H9 (cell line): ENCODE measurements at regions not wholly inside any gene's neighbourhood (a gene's known extent, or its start where the extent isn't known, plus 50 kb on each side); places are given as distances from the start of the nearest gene placed in this dataset.

Experiments used
- DNase-seq: peaks from one replicate; pipeline ENCODE4 v3.0.0-alpha.2; 2017
- H2AFZ ChIP-seq: one replicate; pipeline ENCODE4 v1.6.1; 2013; ENCODE audit warnings: mild to moderate bottlenecking, low read length, control low read depth, moderate library complexity
- H2AK5ac ChIP-seq: 2 replicates; pipeline ENCODE4 v1.6.1; 2013; ENCODE audit warnings: low read length, control low read depth, mixed read lengths; ENCODE audit not compliant: insufficient read length
- H2BK120ac ChIP-seq: one replicate; pipeline ENCODE4 v1.6.1; 2013; ENCODE audit warnings: low read depth, mild to moderate bottlenecking, low read length, control low read depth, inconsistent platforms; ENCODE audit not compliant: poor library complexity, severe bottlenecking
- H2BK12ac ChIP-seq: 2 replicates; pipeline ENCODE4 v1.6.1; 2013; ENCODE audit warnings: low read length, control low read depth, mixed read lengths, low read depth; ENCODE audit not compliant: insufficient read length
- H2BK15ac ChIP-seq: 2 replicates; pipeline ENCODE4 v1.6.1; 2013; ENCODE audit warnings: low read depth, low read length, control low read depth
- H2BK20ac ChIP-seq: one replicate; pipeline ENCODE4 v1.6.1; 2013; ENCODE audit warnings: low read depth, mild to moderate bottlenecking, low read length, control low read depth, inconsistent platforms; ENCODE audit not compliant: poor library complexity, severe bottlenecking
- H2BK5ac ChIP-seq: 2 replicates; pipeline ENCODE4 v1.6.1; 2013; ENCODE audit warnings: low read length, control low read depth, mixed read lengths; ENCODE audit not compliant: insufficient read length
- H3K14ac ChIP-seq: 2 replicates; pipeline ENCODE4 v1.6.1; 2013; ENCODE audit warnings: low read length, control low read depth; ENCODE audit not compliant: insufficient read depth
- H3K18ac ChIP-seq: 2 replicates; pipeline ENCODE4 v1.6.1; 2013; ENCODE audit warnings: low read depth, mild to moderate bottlenecking, mixed read lengths, low read length, control low read depth; ENCODE audit not compliant: insufficient read length
- H3K23ac ChIP-seq: 2 replicates; pipeline ENCODE4 v1.6.1; 2013; ENCODE audit warnings: low read length, control low read depth, mixed read lengths, low read depth; ENCODE audit not compliant: insufficient read length
- H3K23me2 ChIP-seq: 2 replicates; pipeline ENCODE4 v1.6.1; 2013; ENCODE audit warnings: low read depth, mild to moderate bottlenecking, mixed read lengths, low read length, control low read depth; ENCODE audit not compliant: insufficient read length, poor library complexity, severe bottlenecking
- H3K27ac ChIP-seq: 2 replicates; pipeline ENCODE4 v1.5.1; 2013; ENCODE audit warnings: low read length, control low read depth, mixed read lengths, low read depth; ENCODE audit not compliant: insufficient read length
- H3K27me3 ChIP-seq: 2 replicates; pipeline ENCODE4 v1.6.1; 2013; ENCODE audit warnings: low read length, control low read depth, inconsistent platforms; ENCODE audit not compliant: insufficient read depth
- H3K4ac ChIP-seq: 2 replicates; pipeline ENCODE4 v1.6.1; 2013; ENCODE audit warnings: low read depth, mild to moderate bottlenecking, control low read depth, inconsistent platforms, low read length, moderate library complexity
- H3K4me1 ChIP-seq: 2 replicates; pipeline ENCODE4 v1.6.1; 2013; ENCODE audit warnings: low read length, control low read depth, inconsistent platforms; ENCODE audit not compliant: insufficient read depth
- H3K4me2 ChIP-seq: 2 replicates; pipeline ENCODE4 v1.6.1; 2013; ENCODE audit warnings: low read length, control low read depth, mixed read lengths; ENCODE audit not compliant: insufficient read length, insufficient read depth
- H3K56ac ChIP-seq: 2 replicates; pipeline ENCODE4 v1.6.1; 2013; ENCODE audit warnings: low read depth, mild to moderate bottlenecking, mixed read lengths, low read length, control low read depth; ENCODE audit not compliant: insufficient read length
- H3K79me1 ChIP-seq: 2 replicates; pipeline ENCODE4 v1.6.1; 2013; ENCODE audit warnings: low read depth, mild to moderate bottlenecking, moderate library complexity, low read length, control low read depth, inconsistent platforms; ENCODE audit not compliant: insufficient read depth, poor library complexity, severe bottlenecking
- H3K79me2 ChIP-seq: 2 replicates; pipeline ENCODE4 v1.6.1; 2013; ENCODE audit warnings: low read length, control low read depth, inconsistent platforms; ENCODE audit not compliant: insufficient read depth
- H3K9ac ChIP-seq: 2 replicates; pipeline ENCODE4 v1.6.1; 2013; ENCODE audit warnings: low read length, control low read depth, mixed read lengths; ENCODE audit not compliant: insufficient read length; ENCODE audit errors: extremely low read depth
- H3K9me3 ChIP-seq: one replicate; pipeline ENCODE4 v1.6.1; 2013; ENCODE audit warnings: low read depth, low read length, inconsistent platforms; ENCODE audit not compliant: control insufficient read depth
- H3T11ph ChIP-seq: one replicate; pipeline ENCODE4 v1.6.1; 2013; ENCODE audit warnings: mild to moderate bottlenecking, low read length, control low read depth, inconsistent platforms
- H4K20me1 ChIP-seq: one replicate; pipeline ENCODE4 v1.6.1; 2013; ENCODE audit not compliant: control insufficient read depth, insufficient read length, insufficient read depth
- H4K5ac ChIP-seq: 2 replicates; pipeline ENCODE4 v1.6.1; 2013; ENCODE audit warnings: low read depth, mild to moderate bottlenecking, mixed read lengths, low read length, control low read depth; ENCODE audit not compliant: insufficient read length
- H4K8ac ChIP-seq: replicated peaks from 2 replicates; pipeline ENCODE4 v1.6.1; 2013; ENCODE audit warnings: low read length, control low read depth, mixed read lengths, low read depth; ENCODE audit not compliant: insufficient read length
- H4K91ac ChIP-seq: 2 replicates; pipeline ENCODE4 v1.6.1; 2013; ENCODE audit warnings: low read depth, mild to moderate bottlenecking, moderate library complexity, mixed read lengths, low read length, control low read depth; ENCODE audit not compliant: insufficient read length
- H3K27ac Mint-ChIP-seq, 3 experiments: 2 replicates in 2 of 3; 3 replicates in 1 of 3; pipeline ENCODE4 v1.8.0; 2020 to 2021; ENCODE audit warnings: mixed read lengths in 3 of 3, mild to moderate bottlenecking in 1 of 3, moderate library complexity in 1 of 3
- H3K27me3 Mint-ChIP-seq: 2 replicates; pipeline ENCODE4 v1.8.0; 2021; ENCODE audit warnings: low read depth, mild to moderate bottlenecking, moderate library complexity, mixed read lengths
- H3K36me3 Mint-ChIP-seq, 3 experiments: 2 replicates in 2 of 3; 3 replicates in 1 of 3; pipeline ENCODE4 v1.8.0; 2020 to 2021; ENCODE audit warnings: low read depth in 3 of 3, mixed read lengths in 3 of 3; ENCODE audit not compliant: insufficient read depth in 1 of 3
- H3K4me1 Mint-ChIP-seq, 2 experiments: 2 replicates each; pipeline ENCODE4 v1.8.0; 2020; ENCODE audit warnings: mixed read lengths in 2 of 2
- H3K4me3 Mint-ChIP-seq, 2 experiments: 2 replicates in 1 of 2; 3 replicates in 1 of 2; pipeline ENCODE4 v1.8.0; 2020 to 2021; ENCODE audit warnings: mild to moderate bottlenecking in 2 of 2, mixed read lengths in 2 of 2, moderate library complexity in 1 of 2
- H3K9me3 Mint-ChIP-seq, 2 experiments: 2 replicates in 1 of 2; 3 replicates in 1 of 2; pipeline ENCODE4 v1.8.0; 2020; ENCODE audit warnings: mild to moderate bottlenecking in 2 of 2, mixed read lengths in 2 of 2, moderate library complexity in 1 of 2
- WGBS: extraction: QIAGEN DNeasy Blood & Tissue Kit; methylation state at CpG from one replicate; pipeline ENCODE4 v1.1.7; 2013; ENCODE audit warnings: missing lambda C conversion rate, low lambda C conversion rate, mixed read lengths; ENCODE audit not compliant: insufficient read length; ENCODE audit errors: extremely low coverage; 5-methylcytosine and 5-hydroxymethylcytosine counted together
- TF ChIP-seq, protein P1 (sequence below): fragments of 200-600 bp; sonication (generic); conservative IDR thresholded peaks from 3 replicates; pipeline ENCODE4 v1.8.0; 2021; ENCODE audit warnings: antibody characterized with exemption, mild to moderate bottlenecking

DNA sequence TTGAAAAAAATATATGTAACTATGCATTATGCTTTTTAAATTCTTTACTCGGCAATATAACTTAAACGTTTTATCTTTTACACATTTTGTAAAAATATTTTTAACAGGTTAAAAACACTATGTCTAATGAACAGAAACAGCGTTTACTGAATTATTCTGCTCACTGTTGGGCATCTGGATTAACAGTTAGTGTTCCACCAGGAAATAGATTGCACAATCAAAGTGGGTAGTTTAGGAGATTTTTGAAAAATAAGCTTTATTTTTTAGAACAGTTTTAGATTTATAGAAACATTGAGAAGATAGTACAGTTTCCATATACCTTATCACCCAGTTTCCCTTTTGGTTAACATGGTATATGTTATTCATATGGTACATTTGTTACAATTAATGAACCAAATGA is 63.1 kb upstream of the FREM3 start:
- Histone ChIP-seq H3K9me3 (no peaks in the 10 kb centered on the region), H2BK20ac (no peak overlapping the region), H4K5ac (no peak overlapping the region), H2BK5ac (no peak overlapping the region), H3T11ph (no peak overlapping the region), H3K79me2 (no peaks in the 10 kb centered on the region), H2BK120ac (no peak overlapping the region), H3K4me2 (no peak overlapping the region), H3K23ac (no peak overlapping the region), H3K18ac (no peak overlapping the region), H4K8ac (no peak overlapping the region), H3K14ac (no peak overlapping the region), H3K27me3 (no peaks in the 10 kb centered on the region), H2AK5ac (no peak overlapping the region), H2BK15ac (no peak overlapping the region), H4K20me1 (no peaks in the 10 kb centered on the region), H3K79me1 (no peaks in the 10 kb centered on the region), H3K9ac (no peak overlapping the region), H2AFZ (no peak overlapping the region), H3K4me1 (no peaks in the 10 kb centered on the region), H3K56ac (no peak overlapping the region), H3K4ac (no peak overlapping the region), H3K27ac (no peak overlapping the region), H4K91ac (no peak overlapping the region), H2BK12ac (no peak overlapping the region), H3K23me2 (no peaks in the 10 kb centered on the region)
- DNase-seq, result no peak
- Mint-ChIP-seq H3K36me3 (no peaks in the 10 kb centered on the region), H3K4me1 (no peaks in the 10 kb centered on the region), H3K27me3 (no peaks in the 10 kb centered on the region), H3K4me3 (no peak overlapping the region), H3K9me3 (no peaks in the 10 kb centered on the region), H3K27ac (no peak overlapping the region)
- WGBS, result no CpG with 5 or more reads among the region's 3 CpGs
- TF ChIP-seq, protein P1, sequence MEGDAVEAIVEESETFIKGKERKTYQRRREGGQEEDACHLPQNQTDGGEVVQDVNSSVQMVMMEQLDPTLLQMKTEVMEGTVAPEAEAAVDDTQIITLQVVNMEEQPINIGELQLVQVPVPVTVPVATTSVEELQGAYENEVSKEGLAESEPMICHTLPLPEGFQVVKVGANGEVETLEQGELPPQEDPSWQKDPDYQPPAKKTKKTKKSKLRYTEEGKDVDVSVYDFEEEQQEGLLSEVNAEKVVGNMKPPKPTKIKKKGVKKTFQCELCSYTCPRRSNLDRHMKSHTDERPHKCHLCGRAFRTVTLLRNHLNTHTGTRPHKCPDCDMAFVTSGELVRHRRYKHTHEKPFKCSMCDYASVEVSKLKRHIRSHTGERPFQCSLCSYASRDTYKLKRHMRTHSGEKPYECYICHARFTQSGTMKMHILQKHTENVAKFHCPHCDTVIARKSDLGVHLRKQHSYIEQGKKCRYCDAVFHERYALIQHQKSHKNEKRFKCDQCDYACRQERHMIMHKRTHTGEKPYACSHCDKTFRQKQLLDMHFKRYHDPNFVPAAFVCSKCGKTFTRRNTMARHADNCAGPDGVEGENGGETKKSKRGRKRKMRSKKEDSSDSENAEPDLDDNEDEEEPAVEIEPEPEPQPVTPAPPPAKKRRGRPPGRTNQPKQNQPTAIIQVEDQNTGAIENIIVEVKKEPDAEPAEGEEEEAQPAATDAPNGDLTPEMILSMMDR, result no peak
